Nephron progenitor cell (in vitro differentiated cells): ENCODE measurements at regions not wholly inside any gene's neighbourhood (a gene's known extent, or its start where the extent isn't known, plus 50 kb on each side); places are given as distances from the start of the nearest gene placed in this dataset.

Experiments
- DNase-seq: peaks from one replicate; pipeline ENCODE4 v3.0.0; 2021
- H3K27ac Mint-ChIP-seq: 2 replicates; pipeline ENCODE4 v1.8.0; 2021; ENCODE audit warnings: mild to moderate bottlenecking, moderate library complexity, mixed read lengths
- H3K27me3 Mint-ChIP-seq: 2 replicates; pipeline ENCODE4 v1.8.0; 2021; ENCODE audit warnings: mild to moderate bottlenecking, low read depth, mixed read lengths; ENCODE audit not compliant: poor library complexity
- H3K36me3 Mint-ChIP-seq: 2 replicates; pipeline ENCODE4 v1.8.0; 2021; ENCODE audit warnings: low read depth, mixed read lengths
- H3K4me1 Mint-ChIP-seq: 2 replicates; pipeline ENCODE4 v1.8.0; 2021; ENCODE audit warnings: mixed read lengths
- H3K4me3 Mint-ChIP-seq: 2 replicates; pipeline ENCODE4 v1.8.0; 2021; ENCODE audit warnings: mild to moderate bottlenecking, moderate library complexity, mixed read lengths
- H3K9me3 Mint-ChIP-seq: 2 replicates; pipeline ENCODE4 v1.8.0; 2021; ENCODE audit warnings: mild to moderate bottlenecking, moderate library complexity, mixed read lengths
- TF ChIP-seq, protein P1 (sequence below): fragments of 200-600 bp; sonication (generic); IDR thresholded peaks from 2 replicates; pipeline ENCODE4 v1.5.0; 2021; ENCODE audit warnings: antibody characterized with exemption

DNA sequence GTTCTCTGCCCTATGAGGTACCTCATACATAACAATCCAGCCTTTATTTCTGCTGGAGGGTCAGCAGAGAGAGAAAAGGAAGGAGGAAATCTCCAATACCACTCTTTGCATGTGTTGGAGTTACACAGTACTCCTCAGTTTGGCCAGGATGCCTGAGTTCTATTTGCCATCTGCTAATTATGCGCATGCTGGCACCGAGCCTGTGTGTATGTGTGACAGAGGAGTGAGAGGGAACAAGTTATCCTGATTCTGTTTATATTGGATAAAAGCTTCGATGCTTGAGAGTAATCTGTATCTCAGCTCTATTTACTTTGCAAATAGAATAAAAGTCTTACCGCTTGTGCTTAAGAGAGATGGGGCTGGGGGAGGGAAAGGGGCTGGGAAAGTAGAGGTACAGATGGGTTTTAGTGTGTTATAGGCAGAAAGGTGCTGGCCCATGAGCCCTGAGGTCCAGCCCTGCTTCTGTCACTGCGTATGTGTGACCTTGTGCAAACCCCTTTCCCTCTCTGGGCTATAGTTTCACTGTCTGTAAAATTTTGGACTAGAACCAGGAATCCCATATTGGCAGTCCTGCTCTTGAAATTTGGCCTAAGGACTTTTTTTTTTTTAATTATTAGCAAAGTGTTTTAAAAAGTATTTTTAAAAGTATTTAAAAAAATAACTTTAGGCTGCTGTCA, 54.5 kb upstream of the PLXNA2 start:
- DNase-seq: no peak
- H3K36me3 Mint-ChIP-seq: no peaks in the 10 kb centered on the region
- peaks cover 13% of the 10 kb centered on the region for H3K27me3 Mint-ChIP-seq
- no peak overlapping the region for H3K4me3 Mint-ChIP-seq
- TF ChIP-seq, protein P1, sequence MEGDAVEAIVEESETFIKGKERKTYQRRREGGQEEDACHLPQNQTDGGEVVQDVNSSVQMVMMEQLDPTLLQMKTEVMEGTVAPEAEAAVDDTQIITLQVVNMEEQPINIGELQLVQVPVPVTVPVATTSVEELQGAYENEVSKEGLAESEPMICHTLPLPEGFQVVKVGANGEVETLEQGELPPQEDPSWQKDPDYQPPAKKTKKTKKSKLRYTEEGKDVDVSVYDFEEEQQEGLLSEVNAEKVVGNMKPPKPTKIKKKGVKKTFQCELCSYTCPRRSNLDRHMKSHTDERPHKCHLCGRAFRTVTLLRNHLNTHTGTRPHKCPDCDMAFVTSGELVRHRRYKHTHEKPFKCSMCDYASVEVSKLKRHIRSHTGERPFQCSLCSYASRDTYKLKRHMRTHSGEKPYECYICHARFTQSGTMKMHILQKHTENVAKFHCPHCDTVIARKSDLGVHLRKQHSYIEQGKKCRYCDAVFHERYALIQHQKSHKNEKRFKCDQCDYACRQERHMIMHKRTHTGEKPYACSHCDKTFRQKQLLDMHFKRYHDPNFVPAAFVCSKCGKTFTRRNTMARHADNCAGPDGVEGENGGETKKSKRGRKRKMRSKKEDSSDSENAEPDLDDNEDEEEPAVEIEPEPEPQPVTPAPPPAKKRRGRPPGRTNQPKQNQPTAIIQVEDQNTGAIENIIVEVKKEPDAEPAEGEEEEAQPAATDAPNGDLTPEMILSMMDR: no peak
- H3K4me1 Mint-ChIP-seq: peaks cover 13% of the 10 kb centered on the region
- H3K9me3 Mint-ChIP-seq: no peaks in the 10 kb centered on the region
- no peak overlapping the region for H3K27ac Mint-ChIP-seq

DNA sequence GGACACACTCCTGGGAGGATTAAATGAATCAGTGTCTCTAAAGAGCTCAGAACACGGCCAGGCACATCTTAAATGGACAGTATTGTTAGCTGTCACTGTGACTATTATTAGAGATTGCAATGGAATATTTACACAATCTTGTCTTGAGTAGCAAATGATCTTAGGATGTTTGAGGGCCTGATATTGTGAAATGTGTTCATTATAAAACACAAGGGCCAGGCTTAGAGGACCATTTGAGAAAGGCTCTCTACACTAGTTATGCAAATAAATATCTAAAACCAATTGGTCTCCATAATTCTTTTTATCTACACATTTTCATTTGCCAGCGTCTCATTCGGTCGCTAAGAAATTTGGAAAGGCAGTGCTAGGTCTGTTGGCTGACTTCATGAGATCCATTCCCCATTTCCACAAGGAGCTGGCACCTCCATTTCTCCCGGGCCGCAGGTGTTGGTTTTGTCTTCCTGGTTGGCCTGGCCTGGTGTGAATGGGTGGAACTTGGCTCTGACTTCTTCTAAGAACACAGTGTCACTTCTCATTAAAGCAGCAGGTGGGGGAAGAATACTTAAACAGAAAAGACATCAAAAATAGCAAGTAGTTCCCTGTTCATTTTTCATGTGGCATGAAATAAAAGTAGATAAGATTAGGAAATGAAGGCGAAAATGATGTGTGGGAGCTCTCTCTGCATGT, 56.0 kb upstream of the PLXNA2 start:
- H3K4me1 Mint-ChIP-seq: peaks cover 5% of the 10 kb centered on the region
- no peaks in the 10 kb centered on the region for H3K36me3 Mint-ChIP-seq
- DNase-seq: no peak
- no peak overlapping the region for H3K27ac Mint-ChIP-seq
- peaks cover 13% of the 10 kb centered on the region for H3K27me3 Mint-ChIP-seq
- TF ChIP-seq, protein P1: no peak
- no peak overlapping the region for H3K4me3 Mint-ChIP-seq
- no peaks in the 10 kb centered on the region for H3K9me3 Mint-ChIP-seq

DNA sequence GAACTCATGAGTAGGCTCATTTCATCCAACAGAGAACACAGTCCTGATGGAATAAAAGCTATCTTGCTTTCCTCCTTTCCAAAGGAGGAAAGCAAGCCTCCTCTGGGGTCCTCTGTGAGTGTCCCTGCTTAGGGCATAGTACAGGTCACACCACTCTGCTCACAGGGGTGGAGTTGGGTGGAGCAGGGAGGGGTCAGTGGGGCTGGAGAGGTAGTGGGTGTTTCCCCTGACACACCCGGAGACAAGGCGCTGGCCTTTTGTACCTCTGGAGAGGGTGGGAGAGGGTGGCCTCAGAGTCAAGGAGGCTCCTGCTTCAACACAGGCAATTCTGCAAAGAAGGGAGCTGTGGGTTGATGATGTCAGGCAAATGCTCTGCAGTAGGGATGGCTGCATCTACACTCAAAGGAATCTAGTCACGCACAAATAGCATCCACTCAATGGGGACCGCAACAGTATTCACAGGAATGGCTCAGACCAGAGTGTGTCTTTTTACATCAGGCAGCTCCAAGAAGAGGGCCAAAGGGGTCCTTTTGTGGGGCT, 58.6 kb upstream of the PLXNA2 start:
- Mint-ChIP-seq H3K27me3 (peaks cover 9% of the 10 kb centered on the region), H3K4me1 (no peaks in the 10 kb centered on the region), H3K4me3 (no peak overlapping the region), H3K9me3 (no peaks in the 10 kb centered on the region), H3K27ac (no peak overlapping the region), H3K36me3 (no peaks in the 10 kb centered on the region)
- TF ChIP-seq, protein P1: no peak
- DNase-seq: no peak

DNA sequence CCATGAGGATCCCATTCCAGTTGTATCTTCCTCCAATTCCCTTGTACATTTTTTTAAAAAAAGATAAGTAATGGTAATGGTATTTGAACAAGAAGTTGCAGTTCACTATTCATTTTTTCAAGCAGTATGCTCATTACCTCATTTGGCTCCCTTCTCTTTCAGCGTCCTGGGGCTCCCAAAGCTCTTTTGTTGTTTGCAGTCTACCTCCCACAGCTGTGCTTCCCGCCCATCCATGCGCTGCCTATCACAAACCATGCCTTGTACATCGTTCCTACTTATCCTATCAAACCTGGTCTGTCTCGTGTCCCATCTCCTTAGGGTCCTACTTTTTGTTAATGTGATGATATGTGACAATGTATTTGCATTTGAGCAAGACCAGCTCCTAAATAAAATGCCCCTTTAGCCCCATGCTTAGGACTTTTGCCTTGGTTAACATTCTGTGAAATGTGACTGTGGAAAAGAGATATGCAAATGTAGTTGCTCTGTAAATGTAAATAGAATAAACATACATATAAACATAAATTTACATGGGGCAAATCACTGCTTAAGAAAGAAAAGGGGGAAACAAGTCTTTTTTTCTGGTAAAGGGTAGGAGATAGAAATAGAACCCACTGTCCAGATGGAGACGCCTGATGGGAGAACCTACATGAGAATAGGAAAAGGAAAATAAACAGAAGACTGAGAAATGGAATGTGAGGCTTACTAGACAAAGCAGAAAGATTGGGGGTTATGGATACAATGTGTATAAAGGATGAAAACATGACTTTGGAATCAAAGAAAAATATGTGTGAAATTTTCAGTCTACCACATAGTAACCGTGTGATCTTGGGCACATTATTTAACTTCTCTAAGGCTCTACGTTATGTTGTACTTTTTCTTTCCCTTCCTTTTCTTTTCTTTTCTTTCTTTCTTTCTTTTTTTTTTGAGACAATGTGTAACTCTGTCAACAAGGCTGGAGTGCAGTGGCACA, 59.8 kb upstream of the PLXNA2 start:
- H3K36me3 Mint-ChIP-seq: no peaks in the 10 kb centered on the region
- no peaks in the 10 kb centered on the region for H3K4me1 Mint-ChIP-seq
- no peak overlapping the region for H3K4me3 Mint-ChIP-seq
- H3K27ac Mint-ChIP-seq: no peak overlapping the region
- TF ChIP-seq, protein P1: no peak
- H3K27me3 Mint-ChIP-seq: peaks cover 9% of the 10 kb centered on the region
- no peaks in the 10 kb centered on the region for H3K9me3 Mint-ChIP-seq
- DNase-seq: no peak

DNA sequence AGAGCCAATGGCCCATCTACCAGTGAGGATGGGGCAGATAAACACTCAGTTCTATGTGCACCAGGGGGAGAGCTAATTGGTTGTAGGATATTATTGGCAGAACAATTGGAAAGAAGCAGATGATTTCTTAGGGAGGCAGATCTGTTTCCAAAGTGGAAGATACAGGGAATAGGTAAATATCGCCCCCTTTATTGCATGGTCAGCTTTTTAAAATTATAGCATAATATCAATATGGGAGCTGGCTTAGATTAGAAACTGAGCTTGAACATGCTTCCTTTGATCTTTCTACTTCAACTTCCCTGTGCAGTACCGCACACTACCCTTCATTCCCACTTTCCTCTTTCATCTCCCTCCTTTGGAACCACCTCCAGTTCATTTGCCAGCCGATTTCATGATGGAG, 64.0 kb upstream of the PLXNA2 start:
- no peaks in the 10 kb centered on the region for H3K9me3 Mint-ChIP-seq
- H3K4me3 Mint-ChIP-seq: no peak overlapping the region
- TF ChIP-seq, protein P1: no peak
- no peaks in the 10 kb centered on the region for H3K4me1 Mint-ChIP-seq
- H3K27me3 Mint-ChIP-seq: peaks cover under 1% of the 10 kb centered on the region
- H3K27ac Mint-ChIP-seq: no peak overlapping the region
- no peak for DNase-seq
- H3K36me3 Mint-ChIP-seq: no peaks in the 10 kb centered on the region
